GM18951 (cell line): ENCODE measurements at regions not wholly inside any gene's neighbourhood (a gene's known extent, or its start where the extent isn't known, plus 50 kb on each side); places are given as distances from the start of the nearest gene placed in this dataset.

Experiments used
- POLR2A ChIP-seq: IDR thresholded peaks from 4 replicates; pipeline ENCODE4 v1.6.1; 2011; ENCODE audit warnings: mild to moderate bottlenecking; ENCODE audit not compliant: insufficient read length, insufficient read depth; ENCODE audit errors: extremely low read depth
- in situ Hi-C: fragments of 300-500 bp; cut with MboI; formaldehyde crosslinking; loops from one replicate; pipeline ENCODE4 v1.12.0; 2022; ENCODE audit warnings: low sequenced_read_pairs, mixed read lengths, inconsistent platforms; ENCODE audit not compliant: unreplicated experiment

DNA sequence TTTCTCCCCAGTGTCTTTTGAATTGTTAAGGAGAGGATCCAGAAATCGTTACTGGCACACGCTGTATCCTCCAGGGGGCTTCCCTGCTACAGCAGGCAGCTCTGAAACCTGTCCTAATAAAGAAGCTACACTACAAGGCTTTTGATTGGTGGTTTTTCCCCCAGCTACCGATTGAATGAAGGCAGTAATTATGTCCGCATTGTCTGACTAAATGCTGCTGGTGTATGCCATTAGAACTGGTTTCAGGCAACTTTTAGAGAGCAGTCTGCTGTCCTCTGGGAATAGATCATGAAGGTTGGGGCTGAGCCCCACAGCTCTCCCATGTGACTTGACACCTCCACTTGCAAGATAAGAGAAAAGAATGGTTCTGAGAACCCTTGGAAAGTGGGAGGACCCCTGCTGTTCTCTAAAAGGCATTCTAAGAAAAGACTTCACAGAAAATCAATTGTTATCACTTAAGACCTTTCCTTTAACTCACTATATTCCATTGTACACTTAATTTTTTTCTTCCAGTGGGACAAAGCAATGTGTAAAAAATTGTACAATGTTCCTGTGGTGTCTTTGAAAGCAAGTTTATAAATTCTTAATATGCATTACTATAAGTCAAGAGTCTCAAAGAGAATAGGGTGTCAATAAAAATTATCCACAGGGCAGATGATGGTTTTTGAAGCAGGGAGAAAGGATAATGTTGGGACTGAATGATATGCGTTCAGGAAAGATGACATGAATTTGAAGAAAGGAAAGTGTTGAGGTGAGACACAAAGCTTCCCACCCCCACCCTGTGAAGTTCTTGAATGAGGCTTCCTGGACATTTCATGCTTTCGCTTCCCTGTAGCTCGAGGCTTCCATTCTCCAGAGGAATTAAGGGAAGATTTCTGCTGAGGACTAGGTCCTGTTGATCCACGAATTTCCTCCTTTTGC is 53.0 kb upstream of the DAZL start:
- in situ Hi-C loops, result no loop called here

DNA sequence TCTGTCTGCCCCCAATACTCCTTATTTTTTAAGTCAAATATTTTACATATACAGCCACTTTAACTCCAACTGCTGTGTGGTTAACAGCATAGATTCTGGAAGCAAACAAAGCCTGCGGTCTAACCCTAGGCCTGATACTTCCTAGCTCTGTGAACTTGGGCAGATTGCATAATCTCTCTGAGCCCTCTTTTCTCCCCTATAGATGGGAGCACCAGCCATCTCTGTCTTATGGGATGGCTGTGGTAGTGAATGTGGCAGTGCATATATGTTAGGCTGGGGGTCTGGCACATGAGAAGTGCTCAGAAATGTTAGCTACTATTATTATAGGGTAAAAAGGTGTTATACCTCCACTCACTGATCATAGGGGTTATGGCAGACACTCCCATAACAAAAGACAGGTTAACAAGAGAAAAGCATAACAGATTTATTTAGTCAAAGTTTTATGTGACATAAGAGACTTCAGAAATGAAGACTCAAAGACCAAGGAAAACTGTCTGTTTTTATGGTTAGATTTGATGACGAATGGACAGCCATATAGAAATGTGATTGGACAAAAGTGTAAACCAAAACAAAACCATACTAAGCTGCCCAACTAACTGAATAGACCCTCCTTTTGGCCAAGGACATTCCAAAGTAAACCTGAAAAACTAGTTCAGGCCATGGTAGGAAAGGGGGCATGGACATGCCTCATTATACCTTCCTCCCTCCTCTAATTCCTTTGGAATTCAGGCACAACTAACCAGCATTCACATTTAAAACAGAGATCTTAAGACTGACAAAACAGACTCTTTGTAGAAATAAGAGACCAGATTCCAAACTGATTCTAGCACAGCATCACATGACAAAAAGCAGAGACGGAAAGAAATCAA is 53.9 kb upstream of the DAZL start:
- in situ Hi-C loops, result no loop called here
- TF ChIP-seq POLR2A, result no peak

More for the DNA sequence above, 53.0 kb upstream of the DAZL start:
- no peak for TF ChIP-seq POLR2A

DNA sequence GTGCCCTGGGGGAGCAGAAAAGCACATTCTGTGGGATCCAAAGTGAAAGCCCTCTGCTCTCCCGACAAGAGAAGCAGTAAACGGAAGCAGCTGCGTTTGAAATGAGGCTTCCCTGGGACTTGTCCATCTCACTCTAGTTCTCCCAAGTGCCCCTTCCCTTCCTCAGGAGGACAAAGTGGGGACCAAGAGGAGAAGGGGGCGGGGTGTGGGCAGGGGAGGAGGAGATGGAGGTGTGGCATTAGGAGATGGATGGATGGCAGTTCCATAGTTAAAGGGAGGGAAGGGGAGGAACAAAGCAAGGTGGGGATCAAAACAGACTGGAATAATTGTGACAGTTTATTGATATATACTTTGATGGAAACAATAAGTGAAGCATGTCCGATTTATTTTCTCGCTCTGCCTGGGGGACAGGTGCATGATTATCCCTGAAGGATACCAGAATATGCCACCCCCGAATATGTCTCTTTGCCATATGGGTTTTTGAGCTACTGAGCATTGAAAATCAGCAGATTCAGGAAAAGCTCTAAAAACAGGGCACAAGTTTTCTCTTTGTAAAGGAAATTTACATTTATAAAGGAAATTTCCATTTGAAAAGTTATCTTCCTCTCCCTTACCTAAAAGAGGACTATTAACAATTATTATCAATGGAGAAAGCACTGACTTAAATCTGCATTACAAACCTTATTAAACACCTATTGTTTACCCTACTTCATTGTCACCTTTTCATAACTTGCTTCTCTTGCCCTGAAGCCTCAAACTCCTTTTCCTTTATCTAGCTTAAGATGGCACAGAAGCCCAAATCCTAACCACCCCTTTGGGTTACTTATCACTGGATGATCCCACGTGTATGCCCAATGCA is 58.9 kb upstream of the DAZL start:
- TF ChIP-seq POLR2A, result no peak
- in situ Hi-C loops, result no loop called here

DNA sequence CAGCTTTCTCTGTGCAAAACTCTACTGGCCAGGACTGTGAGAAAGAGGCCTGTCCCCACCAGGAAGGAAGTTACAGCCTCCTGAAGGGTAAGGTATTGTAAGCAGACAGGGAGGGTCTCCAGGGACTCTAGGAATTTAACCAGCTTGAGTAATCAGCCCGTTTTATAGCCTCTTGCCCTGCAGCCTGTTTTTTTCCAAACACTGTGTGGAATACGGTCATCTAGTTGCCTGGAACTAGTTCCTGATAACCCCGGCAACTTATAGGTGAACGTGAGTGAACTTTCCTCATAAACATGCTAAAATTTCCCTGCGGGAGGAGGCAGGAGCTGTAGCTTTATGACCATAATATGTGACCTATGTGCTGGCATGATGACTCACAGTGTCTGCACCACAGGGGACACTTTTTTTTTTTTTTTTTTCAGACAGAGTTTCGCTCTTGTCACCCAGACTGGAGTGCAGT is 60.1 kb upstream of the DAZL start:
- in situ Hi-C loops, result no loop called here
- TF ChIP-seq POLR2A, result no peak

DNA sequence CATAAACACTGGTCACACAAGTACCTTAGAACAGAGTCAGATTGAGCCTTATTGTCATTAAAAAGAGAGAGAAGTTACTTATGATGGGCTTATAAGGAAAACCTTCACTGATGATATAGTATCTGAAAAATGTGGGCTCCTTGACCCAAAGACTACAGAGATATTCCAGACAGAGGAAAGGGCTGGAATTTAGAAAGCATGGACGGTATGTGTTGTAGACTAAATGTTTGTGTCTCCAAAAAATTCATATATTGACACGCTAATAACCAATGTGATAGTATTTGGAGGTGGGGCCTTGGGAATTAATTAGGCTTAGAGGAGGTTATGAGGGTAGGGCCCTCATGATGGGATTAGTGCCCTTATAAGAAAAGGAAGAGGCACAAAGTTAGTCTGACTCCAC is 61.0 kb upstream of the DAZL start:
- no peak for TF ChIP-seq POLR2A
- in situ Hi-C loops, result no loop called here

DNA sequence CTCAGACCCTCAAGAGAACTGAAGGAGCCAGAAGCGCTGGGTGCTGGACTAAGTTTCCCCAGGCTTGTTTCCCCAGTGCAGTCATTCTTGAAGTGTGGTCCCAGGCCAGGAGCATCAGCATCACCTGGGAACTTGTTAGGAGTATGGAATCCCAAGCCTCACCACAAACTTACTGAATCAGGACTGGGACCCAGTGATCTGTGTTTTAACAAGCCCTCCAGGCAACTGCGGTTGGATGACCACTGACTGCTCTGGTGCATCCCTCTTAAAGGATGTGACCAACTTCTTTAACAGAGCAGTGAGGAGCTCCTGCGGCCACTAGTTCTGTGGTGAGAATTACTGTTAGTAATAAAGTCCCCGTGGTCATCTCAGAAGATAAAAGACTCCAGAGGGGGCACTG is 62.4 kb upstream of the DAZL start:
- TF ChIP-seq POLR2A, result no peak
- in situ Hi-C loops, result no loop called here

DNA sequence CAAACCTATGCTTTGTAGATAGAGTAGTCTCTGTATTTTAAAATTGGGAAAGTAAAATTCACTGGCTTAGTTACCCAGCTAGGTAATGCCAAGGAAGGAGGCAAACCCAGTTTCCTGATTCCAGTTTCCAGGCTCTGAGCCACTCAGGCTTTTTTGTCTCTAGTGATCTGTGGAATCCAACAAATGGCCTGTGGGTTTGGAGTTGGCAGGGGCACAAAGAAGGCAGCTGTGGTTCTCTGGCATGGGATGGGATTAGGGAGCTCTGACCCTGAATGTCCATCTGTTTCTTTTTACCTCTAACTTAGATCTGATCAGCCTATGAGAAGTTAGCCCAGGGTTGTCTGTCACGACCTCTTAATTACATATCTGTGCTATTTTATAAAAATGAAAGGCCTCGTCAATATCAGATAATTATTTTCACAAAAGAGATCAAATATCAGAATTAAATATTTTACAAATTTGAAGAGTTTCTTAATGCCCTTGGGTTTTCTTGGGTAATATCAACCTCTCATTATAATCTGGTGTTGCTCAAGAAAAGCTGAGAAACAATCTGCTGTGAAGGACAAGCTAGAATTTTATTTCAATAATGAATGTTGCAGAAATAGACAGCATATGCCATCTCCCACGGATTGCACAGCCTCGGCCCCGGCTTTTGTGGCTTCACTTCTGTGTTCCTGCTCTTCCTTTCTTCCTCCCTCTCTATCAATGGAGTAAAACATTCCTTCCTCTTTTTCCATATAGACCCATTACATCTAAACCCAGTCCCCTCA is 63.7 kb upstream of the DAZL start:
- TF ChIP-seq POLR2A, result no peak
- in situ Hi-C loops, result no loop called here

DNA sequence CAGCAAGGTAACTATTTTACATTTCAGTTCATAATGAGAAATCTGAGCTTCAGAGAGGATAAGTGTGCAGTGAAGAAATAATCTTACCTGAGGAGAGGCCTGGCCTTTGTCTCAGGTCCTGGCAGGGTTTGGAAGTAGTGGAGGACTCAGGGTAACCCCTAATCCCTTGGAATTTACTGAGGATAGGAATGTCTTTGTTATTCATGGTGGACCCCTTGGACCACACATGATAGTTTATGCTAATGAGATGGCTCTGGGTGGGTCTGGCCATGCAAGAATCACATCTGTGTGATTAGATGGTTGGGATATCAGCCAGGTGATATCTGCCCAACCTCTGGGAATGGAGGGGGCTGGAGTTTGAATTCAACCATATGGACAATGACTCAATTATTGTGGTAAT is 65.0 kb upstream of the DAZL start:
- in situ Hi-C loops, result no loop called here

DNA sequence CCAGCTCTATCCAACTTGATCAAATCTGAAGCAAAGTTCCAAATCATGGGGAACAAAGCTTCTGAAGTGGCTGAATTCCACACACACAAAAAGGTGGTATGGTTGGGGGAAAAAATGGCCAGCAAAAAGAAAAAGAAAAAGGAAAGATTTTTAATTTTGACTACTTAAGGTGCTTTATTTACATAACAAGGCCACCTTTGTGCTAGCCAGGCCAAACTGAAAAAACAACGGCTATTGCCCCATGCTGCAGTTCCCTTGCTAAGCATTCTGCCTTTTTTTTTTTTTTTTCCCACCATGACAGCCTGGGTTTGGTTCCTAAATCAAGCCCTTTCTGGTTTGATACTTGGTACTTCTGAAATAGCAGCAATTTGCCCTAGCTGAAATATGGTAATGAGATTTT is 66.5 kb upstream of the DAZL start:
- in situ Hi-C loops, result no loop called here
- TF ChIP-seq POLR2A, result no peak

More for the DNA sequence above, 65.0 kb upstream of the DAZL start:
- TF ChIP-seq POLR2A, result no peak

DNA sequence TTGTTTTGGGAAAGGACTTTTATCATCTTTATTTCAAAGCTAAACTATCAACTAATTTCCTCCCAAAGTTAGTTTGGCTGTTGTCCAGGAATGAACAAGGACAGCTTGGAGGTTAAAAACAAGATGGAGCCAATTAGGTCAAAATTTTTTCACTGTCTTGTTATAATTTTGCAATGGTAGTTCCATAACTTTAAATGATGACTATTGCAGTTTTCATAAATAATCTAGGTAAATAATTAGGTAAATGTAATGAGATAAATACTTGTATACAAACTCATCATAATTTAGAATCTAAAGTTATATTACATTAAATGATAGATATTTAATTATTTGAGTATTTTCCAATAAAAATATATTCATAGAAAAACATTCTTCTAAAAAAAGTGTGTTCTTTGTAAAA is 68.3 kb upstream of the DAZL start:
- no peak for TF ChIP-seq POLR2A
- in situ Hi-C loops, result no loop called here

DNA sequence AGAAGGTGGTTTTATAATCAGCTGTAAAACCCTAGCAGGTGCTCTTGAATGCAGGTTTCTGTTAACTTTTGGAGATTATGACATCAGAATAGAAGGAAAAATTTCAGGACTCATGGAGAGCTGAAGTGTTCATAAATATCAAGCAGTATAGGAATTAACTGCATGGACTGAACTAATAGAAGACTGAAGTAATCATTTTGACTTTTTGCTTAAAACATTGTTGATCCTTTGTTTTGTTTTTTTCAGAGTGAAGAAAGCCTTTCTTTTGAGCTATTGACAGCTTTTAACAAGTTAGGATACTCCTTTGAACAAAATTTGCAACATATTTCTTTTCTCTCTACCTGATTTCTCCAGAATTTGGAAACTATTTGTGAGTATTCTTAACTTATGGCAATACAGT is 70.6 kb upstream of the DAZL start:
- in situ Hi-C loops, result no loop called here
- no peak for TF ChIP-seq POLR2A

DNA sequence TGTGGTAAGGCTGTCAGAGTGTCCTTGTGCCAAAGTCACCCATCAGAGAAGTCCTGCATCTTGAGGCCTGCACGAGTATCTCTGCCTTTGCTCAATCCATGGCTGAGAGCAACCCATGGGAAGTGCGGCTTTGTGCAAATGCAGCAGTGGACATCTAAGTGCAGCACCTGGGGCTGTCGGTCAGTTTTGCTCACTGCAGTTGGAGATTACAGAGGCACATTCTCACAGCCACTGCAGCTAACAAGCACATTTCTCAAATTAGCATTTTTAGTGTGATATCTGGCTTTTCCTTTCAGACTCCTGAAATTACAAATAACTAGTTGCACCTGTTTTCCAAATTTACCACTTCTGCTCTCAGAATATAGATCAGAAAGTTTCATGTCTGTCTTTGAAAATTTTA is 81.5 kb upstream of the DAZL start:
- no peak for TF ChIP-seq POLR2A

More for the DNA sequence above, 81.5 kb upstream of the DAZL start:
- in situ Hi-C loops, result no loop called here
